ENCODE measurements at regions not wholly inside any gene's neighbourhood (a gene's known extent, or its start where the extent isn't known, plus 50 kb on each side); places are given as distances from the start of the nearest gene placed in this dataset.

DNA sequence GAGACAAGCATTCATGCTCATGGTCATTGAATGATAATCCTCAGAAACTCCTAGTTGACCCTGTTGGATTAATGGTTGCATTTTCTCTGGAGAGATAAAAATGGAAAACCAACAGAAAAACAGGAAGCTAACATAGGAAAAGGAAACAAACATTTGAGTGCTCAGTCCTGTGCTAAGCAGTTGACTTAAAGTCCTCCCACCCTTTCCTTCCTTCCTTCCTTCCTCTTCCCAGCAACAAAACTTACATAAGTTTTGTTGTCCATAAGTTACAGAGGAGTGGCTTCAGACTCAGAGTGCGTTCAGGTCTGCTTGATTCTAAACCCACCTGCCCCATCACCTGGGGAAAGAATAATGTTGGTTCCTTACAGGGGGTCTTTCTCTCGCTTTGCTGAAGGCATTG, 163.8 kb upstream of the RGMA start:
- intact Hi-C loops (cut with micrococcal nuclease) = no loop called here
- ATAC-seq (no peak), DNase-seq (no peak)

DNA sequence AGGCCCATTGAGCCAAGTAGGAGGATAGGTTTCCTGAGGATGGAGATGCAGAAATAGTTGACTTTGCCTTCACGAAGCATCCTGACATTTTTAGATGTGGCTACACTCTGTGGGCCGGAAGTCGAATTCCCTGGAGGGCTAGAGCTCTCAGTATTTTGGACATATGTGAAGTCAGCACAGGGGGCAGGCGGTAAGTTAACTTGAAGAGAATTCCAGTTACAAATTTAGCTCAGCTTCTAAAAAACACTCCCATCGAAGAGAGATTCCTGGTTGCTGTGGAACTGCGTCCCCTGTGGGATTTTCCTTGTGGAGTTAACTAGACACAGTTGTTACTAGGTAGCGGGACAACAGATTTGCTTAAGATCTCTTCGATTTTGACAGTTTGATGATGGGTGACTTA, 161.9 kb upstream of the RGMA start:
- DNase-seq (peak; percentile 52), ATAC-seq (peak; percentile 75)
- intact Hi-C loops (cut with micrococcal nuclease) = no loop called here

DNA sequence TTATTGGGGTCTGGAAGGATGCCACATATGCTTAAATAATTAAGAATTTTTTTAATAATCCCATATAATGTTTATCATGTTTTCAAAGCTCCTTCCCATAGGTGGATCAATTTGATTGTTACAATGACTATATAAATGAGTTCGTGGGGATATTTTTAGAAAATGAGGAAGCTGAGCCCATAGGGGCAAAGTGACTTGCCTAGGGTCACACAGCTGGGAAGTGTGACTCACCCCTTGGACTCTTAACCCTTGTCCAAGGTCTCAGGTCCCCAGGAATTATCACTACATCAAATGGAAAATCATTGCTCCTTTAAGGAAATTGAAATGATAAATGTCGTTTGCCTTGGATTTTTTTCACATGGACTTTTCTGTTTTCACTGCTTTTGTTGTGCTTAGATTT, 161.2 kb upstream of the RGMA start:
- ATAC-seq (peak; percentile 44), DNase-seq (no peak)
- intact Hi-C loops (cut with micrococcal nuclease) = no loop called here

DNA sequence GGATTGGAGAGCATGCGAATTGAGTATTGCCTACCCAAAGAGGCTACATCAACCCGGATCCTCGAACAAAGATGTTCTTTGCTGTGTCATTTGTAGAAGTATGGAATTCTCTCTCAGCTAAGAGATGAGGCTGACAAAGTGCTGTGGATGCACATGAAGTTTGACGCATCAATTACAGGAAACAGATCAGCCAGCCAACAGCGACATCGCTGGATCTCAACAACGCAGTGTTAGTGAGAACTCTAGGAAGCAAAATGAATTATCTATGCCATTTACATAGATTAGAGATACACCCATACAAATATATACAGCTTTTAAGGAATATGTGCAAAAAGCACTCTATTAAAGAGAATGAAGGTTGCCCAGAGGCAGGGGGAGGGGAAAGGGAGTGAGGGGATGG, 160.6 kb upstream of the RGMA start:
- no peak for DNase-seq
- no peak for ATAC-seq
- intact Hi-C loops (cut with micrococcal nuclease) = no loop called here

DNA sequence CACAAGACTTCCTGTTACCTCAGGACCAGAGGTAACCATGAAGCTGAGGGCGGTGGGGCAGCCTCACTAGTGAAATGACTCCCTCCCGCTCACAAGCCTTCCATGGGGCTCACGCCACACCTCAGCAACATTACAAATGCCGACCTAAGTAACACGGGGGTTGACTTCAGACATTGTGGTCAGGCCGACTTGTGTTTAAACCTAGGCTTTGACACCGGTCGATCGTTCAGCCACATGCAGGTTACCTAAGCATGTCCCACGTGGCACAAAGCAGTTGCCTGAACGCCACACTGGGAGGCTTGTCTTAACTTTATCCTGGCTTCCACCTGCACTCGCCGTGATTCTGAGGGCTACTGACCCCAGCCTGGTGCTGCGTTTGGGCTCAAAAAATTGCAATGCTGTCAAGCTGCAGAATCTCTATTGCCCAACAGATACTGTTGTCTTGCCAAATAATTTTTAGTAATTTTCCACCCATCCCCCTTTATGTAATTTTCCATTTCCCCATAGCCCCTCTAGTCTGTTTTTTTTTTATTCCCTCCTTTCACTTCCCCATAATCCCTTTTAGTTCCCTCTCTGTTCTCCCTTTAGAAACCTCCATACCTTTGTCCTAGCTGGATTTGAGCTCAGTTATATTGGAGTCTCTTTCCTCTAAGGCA, 158.6 kb upstream of the RGMA start:
- intact Hi-C loops (cut with micrococcal nuclease) = no loop called here
- DNase-seq = no peak
- no peak for ATAC-seq

DNA sequence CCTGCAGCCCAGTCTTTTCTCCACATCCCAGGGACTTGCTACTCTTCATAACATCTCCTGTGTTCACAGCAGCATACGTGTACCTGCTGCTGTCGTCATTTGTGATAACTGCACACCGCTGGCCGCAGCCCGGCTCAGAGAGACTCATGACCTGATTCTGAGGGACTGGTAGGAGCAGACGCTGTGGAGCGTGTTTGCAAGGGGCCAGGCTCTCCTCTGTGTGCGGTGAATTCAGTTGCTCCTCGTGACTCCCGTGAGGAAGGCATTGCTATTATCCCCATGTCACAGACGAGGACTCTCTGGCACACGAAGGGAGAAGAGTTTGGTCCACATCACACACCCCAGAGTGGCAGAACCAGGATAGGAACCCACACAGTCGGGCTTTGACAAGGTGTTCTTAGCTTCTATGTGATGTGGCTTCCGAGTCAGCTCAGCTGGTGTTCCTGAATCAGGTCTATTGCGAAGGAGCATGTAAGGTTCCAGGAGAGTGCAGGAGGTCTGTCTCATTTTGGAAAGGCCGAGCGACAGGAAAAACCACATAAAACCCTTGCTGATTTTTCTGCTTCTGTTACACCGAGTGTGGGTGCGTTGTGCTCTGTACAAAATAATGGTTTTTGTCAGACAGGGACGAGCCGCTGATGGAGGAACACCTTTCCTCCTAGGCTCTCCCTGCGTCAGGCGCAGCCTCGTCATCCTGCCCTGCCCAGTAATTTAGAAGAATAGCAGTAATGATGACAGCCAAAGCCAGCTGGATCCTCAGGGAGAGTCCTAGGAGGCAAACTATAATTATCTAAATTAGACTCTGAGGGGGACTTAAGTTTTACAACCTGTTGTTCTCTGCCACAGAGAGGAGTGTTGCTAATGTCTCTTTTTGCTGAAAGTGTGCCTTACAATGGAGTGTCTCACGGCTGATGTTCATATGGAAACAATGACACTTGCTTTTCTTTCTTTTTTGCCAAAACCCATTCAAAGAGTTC, 157.5 kb upstream of the RGMA start:
- DNase-seq = no peak
- no peak for ATAC-seq
- intact Hi-C loops (cut with micrococcal nuclease) = no loop called here

DNA sequence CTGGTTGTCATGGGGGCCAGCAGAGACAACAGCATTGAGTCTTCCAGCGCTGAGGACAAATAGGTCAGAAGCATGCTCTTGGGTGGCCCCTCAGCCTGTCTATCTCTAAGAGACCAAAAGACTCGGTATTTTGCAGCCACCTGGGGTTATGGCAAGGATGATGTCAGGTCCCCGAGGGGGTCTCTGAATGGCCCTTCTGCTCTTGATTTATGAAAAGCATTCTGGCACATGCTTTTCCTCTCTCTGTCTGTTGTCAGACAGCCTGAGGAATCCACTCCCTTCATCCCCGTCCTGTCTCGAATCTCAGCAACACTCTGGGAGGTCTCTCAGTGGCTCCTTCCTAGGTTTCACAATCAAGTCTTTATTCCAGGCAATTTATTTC, 156.6 kb upstream of the RGMA start:
- no peak for ATAC-seq
- intact Hi-C loops (cut with micrococcal nuclease) = no loop called here
- no peak for DNase-seq

DNA sequence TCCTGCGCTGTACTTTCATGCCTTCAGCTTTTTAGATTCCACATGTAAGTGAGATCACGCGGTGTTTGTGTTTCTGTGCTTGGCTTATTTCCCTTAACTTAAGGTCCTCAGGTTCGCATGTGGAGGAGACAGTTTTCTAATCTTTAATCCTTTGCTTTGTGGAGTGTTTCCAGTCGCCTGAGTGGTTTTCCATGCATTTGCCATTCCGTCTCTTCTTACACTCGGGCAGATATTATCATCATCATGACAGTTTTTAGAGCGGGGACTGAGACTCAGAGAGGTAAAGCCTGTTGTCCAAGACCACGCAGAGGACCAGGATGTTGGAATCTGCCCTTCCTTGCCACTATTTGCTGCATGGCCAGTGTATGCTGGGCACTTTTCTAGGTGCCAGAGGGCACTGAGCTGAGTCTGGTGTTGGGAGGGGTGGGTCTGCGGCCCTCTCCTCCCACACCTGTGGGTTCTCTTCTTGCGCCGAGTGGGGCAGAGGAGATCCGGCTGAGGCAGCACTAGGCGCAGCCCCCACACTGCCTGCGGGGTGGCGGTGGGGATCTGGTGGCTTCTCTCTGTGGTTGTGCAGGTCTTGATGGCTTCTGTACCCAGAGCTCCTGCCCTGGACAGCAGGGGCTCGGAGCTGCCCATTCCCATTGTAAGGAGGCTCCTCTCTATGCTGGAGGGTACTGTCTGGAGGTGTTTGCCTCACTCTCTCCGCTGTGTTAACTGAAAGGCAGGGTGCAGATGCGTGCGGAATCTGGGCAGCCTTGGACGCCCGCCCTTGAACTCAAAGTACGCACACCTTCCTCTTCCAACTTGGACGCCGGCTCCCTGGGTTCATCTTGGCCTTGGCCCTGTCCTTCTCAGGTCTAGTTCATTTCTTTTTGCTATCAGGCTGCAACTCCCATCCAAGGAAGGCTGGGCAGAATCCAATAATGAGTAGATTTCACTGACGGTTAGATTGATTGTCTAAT, 156.0 kb upstream of the RGMA start:
- ATAC-seq (no peak), DNase-seq (no peak)
- intact Hi-C loops (cut with micrococcal nuclease) = no loop called here

DNA sequence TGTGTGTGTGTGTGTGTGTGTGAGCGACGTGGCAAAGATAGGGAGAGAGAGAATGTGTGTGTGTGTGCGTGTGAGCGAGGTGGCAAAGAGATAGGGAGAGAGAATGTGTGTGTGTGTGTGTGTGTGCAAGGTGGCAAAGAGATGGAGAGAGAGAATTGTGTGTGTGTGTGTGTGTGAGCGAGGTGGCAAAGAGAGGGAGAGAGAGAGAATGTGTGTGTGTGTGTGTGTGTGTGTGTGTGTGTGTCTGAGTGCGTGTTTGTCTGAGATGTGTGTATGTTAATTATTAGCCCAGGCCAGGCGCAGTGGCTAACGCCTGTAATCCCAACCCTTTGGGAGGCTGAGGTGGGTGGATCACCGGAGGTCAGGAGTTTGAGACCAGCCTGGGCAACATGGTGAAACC, 154.6 kb upstream of the RGMA start:
- intact Hi-C loops (cut with micrococcal nuclease) = no loop called here
- DNase-seq (no peak), ATAC-seq (no peak)

DNA sequence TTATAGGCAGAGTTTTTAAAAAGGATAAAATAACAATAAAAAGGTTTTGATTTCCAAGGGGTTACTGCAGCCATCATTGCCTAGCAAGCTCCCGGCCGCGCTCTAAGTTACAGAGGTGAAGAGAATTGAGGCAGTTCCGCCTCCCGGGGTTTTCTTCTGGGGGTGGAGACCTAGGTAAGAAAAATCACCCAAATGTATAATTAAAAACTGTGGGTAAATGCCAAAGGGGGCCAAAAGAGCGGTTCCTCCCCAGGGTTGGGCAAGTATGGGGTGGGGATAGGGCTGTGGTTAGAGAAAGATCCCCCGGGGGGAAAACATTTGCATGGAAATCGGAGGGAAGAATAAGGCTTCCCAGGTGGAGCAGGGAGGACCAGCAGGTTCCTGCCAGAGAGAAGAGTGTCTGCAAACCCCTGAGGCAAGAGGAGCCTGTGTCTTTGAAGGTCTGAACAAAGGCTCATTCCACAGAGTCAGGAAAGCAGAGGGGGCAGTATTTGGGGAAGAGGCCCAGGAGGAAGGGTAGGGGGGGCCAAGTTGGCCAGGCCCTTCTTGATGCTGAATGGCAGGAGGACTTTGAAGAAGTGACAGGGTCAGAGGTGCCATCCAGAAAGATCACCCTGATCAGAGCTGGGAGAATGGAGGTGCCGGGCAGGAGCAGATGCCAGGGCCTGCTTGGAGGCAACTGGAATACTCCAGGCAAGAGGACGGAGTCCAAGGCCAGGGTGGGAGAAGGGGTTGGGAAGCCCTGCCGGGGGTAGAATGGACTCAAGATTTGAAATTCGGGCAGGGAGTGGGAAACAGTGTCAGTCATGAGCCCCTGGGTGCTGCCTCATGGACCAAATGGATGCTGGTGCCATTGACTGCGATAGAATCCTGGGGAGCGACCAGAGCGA, 152.9 kb upstream of the RGMA start:
- intact Hi-C loops (cut with micrococcal nuclease) = no loop called here
- DNase-seq (no peak), ATAC-seq (no peak)

DNA sequence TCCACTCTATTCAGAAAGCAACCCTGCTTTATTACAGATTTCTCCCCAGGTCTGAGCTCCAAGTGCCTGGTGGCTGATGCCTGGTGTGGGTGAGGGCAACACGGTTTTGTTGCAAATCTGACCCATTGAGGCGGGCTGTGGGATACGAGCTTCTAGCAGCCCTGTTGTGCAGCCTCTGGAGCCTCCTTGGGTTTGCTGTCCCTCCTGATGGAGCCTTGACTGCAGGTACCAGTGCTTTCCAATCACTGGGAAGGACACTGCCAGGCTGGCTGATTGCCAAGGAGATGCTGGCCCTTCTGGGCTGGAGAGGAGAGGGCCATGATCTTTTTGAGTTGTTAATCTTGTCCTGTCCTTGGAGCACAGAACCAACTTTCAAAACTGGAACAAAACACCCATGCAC, 151.0 kb upstream of the RGMA start:
- DNase-seq (no peak), ATAC-seq (no peak)
- intact Hi-C loops (cut with micrococcal nuclease) = no loop called here

DNA sequence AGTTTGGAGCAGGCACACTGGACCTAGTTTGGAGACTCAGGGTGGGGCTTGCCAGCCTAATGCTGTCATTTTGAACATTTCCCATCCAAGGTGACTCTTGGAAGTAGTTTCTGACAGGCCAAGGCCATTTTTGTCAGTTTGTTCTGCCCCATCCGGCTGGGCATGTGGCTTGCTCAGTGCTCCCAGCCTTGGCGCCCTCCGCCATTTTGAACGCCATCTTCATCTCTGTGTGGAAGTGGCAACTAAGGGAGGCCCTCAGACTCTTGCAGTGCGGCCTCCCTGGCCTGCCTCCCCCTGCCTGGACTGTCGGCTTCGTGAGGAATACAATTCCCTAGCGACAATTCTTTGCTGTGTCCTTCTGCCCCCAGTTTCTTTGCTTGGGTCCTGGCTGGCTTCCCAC, 150.6 kb upstream of the RGMA start:
- intact Hi-C loops (cut with micrococcal nuclease) = no loop called here
- ATAC-seq (no peak), DNase-seq (no peak)

DNA sequence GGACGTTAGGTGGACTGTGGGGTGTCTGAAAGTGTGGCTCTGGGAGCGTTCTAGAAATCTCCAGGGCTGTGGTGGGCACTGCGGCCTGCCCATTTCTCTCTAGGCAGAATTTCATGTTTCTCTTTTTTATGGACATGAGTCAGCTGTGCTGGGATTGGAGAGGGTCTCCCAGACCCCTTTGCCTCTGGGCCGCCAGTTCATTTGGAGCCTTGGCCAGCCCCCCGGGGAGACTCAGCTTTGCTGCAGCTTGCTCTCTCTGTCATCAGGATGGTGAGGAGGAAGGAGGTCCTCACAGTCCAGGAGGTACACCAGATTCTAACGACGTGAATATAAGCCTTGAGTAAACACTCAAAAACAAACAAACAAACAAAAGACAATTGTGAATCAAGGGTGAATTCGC, 149.6 kb upstream of the RGMA start:
- ATAC-seq (no peak), DNase-seq (no peak)
- intact Hi-C loops (cut with micrococcal nuclease) = no loop called here

DNA sequence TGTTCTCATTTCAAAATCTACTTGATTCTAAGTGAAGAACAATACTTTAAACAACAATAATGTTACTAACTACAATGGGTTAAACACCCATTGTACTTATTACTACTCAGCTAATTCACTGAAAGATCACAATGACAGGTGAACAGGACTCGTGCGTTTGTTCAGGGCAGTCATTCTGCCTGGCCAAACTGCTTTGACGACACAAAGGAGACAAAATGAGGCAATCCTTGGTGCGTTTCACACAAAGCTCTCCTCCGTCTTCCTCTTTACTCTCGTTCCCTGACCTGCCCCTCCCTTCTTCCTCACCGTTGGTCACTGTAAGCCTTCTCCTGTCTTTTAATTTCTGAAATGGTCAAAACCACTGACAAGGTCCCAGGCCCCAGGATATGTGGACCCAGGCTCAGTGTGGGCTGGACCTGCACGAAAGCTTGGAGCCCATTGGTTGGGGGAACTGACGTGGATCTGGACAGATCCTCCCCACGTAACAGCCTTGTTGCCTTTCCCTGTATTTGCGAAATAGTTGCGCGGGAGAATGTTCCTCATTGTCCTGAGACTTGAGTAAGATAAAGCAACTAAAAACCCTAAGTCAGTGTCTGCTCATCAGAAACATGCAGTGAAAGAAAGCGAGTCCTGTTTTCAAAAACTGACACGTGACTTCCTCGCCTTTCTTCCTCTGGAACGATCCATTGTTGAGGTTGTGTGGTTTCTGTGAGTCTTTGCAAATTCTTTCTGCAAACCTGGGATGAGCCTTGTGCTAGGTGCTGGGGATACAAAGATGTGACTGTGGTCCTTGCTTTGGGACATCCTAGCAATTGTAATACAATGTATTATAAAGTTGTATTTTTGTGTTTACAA, 147.1 kb upstream of the RGMA start:
- DNase-seq (peak; percentile 41), ATAC-seq (peak; percentile 80)
- intact Hi-C loops (cut with micrococcal nuclease) = no loop called here

DNA sequence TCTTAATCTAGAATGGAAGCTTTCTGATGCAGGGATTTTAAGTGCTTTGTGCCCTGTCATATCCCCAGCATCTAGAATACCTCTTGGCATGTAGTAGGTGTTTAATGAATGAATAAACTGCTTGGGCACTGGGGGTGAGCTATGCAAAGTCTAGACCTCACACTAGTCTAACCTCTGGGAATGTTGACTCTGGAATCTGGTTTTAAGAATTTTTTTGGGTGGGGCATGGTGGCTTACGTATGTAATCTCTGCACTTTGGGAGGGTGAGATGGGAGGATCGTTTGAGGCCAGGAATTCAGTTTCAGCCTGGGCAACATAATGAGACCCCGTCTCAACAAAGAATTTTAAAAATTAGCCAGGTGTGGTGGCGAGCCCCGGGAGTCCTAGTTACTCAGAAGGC, 146.3 kb upstream of the RGMA start:
- intact Hi-C loops (cut with micrococcal nuclease) = no loop called here
- no peak for DNase-seq
- ATAC-seq = no peak

DNA sequence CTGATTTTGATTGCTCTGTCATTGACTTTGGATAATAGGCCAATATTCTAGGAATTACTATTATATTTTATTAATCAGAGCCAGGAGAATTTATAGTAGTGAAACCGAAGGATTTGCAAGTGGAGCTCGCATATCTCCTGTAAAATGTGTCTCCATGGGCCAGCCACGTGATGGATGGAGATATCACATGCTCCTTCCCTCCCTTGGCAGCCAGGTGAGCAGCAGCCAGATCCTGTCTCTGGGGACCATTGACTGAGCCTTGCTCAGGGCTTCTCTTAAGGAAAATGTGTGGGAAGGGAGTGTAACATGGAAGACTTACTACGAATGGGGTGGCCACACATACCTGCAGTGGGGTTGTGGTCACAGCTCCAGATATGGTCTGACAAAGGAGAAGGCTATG, 144.7 kb upstream of the RGMA start:
- no peak for DNase-seq
- intact Hi-C loops (cut with micrococcal nuclease) = no loop called here
- no peak for ATAC-seq

DNA sequence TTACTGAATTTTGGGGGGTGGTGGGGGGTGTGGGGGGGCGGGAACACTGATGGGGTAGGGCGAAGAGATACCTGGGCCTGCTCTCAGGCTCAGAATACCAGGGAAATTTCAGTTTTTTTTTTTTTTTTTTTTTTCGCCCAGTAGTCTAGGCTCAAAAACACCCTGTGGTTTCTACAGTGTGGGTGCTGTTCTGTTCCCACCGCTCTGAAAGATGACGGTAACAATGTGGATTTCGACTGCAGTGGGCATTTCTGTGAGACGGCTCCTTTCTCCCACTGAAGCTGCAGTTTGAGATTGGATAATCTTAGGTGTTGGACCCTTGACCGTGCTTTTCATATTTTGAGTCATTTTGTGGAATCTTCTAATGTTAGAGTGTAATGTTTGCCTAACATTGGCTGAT, 143.8 kb upstream of the RGMA start:
- no peak for ATAC-seq
- intact Hi-C loops (cut with micrococcal nuclease) = no loop called here
- no peak for DNase-seq

DNA sequence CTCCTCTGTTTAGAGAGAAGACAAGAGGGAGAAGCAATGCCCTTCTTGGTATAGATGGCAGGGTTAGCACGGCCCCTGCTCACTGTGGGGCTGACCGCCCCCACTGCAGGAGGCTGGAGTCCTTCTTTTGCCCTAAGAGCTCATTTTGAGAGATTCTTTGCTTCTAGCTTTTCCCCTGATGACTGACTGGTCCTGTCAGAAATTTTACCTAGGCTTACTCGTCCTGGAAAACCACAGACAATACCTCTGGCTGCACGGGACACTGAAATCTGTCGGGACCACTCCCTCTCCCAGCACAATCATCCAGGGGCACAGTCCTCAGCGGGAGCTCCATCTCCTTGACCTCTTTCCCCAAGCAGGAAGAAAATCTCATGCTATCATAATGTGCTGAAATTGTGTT, 143.0 kb upstream of the RGMA start:
- no peak for DNase-seq
- intact Hi-C loops (cut with micrococcal nuclease) = no loop called here
- no peak for ATAC-seq

Measured in left ventricle myocardium superior (tissue), 1 donor.